Stimulated activated naive CD4-positive, alpha-beta T cell treated with Interleukin-2 at 50 U/mL for 16 hours (primary cell): ENCODE measurements at regions not wholly inside any gene's neighbourhood (a gene's known extent, or its start where the extent isn't known, plus 50 kb on each side); places are given as distances from the start of the nearest gene placed in this dataset.
"Not testable (repeated sequence)": the region's sequence is repeated elsewhere in the genome, so short reads cannot be mapped to it uniquely, and the experiment has no call there.

ENCODE experiments used
- DNase-seq: peaks from one replicate; lab custom pipeline; 2025; lab: John Stamatoyannopoulos, UW

DNA sequence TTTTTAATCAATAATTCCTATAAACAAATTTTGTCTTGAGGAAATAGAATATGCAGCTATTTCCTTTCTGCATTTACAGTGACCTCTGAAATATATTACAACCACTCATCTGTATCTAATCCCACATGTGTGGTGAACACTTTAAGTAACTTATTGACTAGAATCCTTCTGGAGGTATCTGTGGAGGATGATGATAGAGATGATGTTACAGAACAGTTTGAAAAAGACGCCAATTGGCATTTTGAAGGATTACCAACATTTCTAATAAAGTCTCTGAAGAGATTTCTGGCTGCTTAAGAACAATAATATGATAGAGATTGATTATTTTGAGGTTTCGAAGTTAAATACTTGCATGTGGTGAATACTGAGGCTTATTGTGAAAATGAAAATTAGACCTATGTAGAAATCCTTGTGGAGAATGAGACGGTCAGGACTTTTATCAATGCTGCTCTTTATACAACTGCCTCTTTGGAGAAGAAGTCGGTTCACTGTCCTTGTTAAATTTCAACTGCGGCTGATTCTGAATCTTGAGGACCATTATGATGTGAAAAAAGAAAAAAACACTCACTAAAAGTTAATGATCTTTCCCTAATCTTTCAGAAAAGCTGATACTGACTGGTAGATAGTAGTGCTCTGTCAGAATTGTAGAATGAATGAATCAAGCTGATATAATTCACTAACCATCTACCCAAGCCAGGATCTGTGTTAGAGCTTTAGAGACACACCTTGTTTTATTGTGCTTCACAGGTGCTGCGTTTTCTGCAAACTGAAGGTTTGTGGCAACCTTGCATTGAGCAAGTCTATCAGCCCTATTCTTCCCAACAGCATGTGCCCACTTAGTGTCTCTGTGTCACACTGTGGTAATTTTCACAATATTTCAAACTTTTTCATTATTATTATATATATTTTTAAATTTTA, 204.7 kb downstream of the SPRY1 start:
- DNase-seq: no peak

DNA sequence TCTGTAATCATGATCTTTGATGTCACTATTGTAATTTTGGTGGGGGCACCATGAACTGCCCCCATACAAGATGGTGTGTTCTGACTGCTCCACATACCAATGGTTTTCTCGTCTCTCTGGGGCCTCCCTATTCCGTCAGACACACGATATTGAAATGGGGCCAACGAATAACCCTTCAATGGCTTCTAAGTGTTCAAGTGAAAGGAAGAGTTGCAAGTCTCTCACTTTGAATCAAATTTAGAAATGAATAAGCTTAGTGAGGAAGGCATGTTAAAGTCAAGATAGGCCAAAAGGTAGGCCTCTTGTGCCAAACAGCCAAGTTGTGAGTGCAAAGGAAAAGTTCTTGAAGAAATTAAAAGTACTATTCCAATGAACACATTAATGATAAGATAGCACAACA, 205.4 kb downstream of the SPRY1 start:
- no peak for DNase-seq

DNA sequence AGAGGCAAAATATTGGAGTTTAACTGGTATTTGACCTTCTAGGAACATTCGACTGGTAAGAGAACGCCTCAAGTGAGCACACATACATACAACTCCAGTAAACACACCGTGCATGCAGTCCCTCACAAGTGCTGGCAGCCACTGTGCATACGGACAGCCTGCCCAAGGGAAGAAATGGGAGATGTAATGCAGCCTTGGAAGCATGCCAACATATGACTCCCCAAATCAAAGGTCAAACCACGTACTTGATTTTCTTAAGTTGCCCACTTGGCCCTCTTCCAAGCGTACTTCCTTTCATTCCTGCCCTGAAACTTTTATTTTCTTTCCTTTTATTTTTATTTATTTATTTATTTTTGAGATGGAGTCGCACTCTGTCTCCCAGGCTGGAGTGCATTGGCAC, 206.6 kb downstream of the SPRY1 start:
- no peak for DNase-seq

DNA sequence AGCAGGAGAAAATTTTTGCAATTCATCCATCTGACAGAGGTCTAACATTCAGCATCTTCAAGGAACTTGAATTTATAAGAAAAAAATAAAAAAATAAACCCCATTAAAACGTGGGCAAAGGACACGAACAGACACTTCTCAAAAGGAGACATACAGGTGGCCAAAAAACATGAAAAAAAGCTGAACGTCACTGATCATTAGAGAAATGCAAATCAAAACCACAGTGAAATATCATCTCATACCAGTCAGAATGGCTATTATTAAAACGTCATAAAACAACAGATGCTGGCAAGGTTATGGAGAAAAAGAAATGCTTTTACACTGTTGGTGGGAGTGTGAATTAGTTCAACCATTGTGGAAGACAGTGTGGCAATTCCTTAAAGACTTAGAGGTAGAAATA, 209.2 kb downstream of the SPRY1 start:
- not testable (repeated sequence) for DNase-seq

DNA sequence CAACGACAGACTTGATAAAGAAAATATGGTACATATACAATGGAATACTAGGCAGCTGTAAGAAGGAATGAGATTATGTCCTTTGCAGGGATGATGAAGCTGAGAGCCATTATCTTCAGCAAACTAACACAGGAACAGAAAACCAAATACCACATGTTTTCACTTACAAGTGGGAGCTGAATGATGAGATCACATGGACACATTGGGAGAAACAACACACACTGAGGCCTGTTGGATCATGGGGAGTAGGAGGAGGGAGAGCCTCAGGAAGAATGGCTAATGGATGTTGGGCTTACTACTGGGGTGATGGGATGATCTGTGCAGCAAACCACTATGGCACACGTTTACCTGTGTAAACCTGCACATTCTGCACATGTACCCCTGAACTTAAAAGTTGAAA, 209.7 kb downstream of the SPRY1 start:
- no peak for DNase-seq

DNA sequence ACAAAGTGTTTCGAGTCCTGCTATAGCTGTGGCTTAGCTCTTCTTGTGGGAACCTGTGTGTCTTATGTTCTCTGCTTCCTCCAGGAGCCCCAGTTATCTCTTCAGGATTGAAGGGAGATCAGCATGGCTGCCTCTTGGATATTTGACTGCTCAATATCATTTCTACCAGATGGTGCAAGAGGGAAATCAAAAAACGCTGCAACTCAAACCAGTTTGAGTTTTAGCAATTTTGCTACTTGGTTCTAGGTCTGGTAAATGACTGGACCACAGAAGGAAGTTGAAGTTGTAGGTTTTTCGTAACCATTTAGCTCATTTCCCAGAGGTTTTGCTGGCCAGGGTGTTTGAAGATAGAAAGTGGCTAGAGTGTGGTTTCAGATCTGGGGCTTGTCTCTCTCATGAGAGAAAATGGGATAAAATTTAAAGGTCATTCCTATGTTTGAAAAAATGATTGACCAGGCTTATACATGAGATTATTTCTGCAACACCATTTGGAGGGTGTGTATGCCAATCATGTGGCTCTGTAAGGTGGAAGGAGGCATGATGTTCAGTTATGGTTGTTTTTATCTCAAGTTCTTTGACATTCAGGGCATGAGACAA, 210.4 kb downstream of the SPRY1 start:
- DNase-seq: no peak

DNA sequence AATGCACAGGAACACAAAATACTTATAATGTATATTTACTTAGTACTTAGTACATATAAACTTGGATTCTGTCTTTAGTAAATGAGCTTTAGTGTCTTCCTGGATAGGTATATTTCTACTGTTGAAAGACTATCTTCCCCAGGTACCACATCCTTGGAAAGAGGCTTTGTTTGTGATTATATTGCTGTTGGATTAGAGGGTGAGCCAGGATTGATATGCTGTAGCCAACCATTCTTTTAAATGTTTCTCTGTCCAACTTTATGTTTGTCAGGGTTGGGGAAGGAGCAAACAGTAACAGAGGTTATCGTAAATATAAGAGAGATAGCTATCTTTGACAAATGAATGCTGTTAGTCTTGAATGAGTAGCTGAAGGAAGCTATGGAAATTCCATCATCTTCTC, 213.2 kb downstream of the SPRY1 start:
- no peak for DNase-seq

DNA sequence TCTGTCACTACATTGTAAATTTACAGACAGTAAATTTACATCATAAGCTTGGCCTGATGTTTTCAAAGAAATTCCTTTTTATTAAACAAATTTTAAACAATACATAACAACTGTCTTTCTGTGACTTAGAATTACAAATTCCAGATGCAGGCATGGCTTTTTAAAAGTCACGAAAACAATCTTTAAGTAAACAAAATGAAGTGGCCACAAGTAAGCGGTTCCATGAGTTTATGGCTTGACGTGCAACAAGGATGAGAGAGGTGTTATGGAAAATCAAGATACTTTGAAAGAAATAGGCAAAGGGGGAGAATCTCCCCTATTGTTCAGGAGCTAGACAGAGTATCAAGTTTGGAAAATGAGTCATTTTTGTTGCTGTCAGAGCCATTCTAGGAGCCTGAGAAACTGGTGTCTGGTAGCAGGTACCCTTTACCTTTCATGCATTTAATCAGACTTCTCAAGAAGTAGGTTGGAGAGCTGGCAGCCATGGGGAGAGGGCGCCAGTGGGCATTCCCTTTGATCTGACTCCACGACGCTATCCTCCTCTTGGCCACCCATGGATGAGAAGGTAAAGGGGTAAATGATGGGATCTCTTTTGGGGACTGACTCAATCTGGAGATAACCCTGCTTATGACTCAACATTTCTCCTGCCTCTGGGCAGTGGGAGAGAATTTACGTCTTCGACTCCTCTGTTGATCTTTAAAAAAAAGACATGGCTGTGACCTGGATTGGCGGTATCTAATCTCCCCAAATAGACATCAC, 217.2 kb downstream of the SPRY1 start:
- no peak for DNase-seq

DNA sequence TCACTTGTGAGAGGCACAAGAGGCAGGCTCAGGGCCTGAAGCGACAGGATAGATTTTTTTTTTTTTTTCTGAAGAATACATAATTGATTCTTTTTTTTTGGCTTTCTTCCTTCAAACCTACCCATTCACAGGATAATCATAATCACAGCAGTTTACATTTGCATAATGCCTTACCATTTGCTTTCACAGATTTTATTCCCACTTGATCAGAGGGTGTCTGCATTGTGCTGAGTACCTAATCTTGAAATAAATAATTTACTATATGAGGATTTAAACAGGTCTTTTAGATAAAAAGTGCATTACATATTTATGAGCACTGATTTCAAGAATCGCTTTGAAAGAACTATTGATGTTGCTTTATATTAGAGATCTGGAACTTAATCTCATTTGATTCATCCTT, 219.3 kb downstream of the SPRY1 start:
- no peak for DNase-seq

DNA sequence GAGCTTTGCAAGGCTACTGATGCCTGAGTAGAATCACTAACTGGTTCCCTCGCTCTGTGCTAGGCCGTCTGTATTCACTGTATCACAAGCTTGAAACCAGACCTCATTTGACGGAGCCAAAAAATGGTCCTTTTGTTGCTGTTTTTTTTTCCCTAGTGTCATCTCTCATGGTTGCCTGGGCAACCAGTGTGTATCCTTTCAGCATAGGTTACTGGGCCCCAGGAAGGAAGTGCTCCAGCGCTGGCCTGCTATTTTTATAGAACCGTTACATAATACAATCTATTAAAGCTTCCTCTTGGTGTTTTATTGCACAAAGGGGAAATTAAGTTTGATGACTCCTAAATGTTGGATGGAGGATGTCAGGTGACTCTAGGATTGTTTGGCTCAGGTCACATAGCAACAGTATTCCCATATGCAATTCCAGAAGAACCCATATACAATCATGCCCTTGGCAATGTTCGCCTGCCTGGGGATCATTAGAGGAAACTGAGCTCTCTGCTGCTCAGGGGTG, 220.4 kb downstream of the SPRY1 start:
- peak; percentile 7 for DNase-seq

DNA sequence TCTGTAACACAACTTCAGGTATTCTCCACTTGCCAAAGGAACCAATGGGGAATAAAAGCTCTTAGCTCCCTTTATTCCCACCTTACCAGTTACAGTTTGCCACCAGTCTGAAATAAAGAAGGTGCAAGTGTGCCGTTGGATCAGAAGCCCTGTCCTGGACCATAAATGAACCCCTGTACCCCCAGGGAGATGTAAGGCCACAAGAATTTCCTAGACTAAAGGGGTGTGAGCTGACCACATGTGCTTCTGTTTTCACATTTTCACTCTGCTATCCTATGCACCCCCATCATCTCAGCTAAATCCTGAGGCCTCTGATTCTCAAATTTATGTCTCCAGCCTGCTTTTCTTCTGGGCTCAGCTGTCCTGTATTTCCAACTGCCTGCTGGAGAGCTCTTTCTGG, 221.2 kb downstream of the SPRY1 start:
- no peak for DNase-seq

DNA sequence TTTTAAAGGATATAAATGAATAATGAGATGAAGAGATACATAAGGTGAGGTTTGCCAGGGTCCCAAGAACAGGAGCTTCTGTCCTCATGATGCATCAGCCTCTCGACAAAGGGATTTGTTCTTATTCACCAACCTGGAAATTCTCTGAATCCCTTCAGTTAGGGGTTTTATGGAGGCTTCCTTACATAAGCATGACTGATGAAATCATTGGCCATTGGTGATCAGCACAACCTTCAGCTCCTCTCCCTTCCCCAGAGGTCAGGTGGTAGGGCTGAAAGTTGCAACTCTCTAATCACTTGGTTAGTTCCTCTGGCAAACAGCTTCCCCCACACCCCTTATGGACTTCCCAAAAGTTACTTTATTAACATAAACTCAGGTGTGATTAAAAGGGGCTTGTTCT, 222.0 kb downstream of the SPRY1 start:
- DNase-seq: no peak

DNA sequence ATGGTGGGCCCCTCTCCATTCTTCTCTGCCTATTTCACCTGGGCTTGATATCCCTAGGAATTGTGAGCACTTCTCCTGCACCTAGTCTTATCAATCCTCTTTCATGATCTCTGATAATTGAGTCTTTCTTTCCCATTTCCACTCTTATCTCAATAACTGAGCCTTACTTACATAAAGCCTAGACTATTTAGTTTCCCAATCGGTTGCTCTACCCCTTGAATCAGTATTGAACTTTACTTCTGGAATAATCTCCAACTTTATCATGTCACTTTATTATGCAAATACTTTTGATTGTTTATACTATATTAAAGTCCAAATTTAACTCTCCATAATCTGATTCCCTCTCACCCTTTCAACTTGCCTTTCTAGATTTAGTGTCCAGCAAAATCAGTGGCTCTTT, 222.7 kb downstream of the SPRY1 start:
- DNase-seq: no peak

DNA sequence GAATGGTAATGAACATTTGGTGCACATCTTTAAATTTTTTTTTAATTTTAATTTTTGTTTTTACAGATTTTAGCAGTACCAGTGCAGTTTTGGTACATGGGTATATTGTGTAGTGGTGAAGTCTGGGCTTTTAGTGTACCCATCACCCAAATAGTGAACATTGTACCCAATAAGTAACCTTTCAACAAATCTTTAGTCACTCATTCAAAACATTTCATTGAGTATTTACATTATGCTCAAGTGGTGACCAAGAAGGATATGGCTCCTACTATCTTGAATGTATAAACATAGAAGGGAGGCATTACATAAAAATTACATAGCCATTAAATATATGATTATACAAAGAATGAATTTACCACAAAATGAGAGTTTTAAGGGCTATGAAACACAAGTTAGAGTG, 223.3 kb downstream of the SPRY1 start:
- no peak for DNase-seq

DNA sequence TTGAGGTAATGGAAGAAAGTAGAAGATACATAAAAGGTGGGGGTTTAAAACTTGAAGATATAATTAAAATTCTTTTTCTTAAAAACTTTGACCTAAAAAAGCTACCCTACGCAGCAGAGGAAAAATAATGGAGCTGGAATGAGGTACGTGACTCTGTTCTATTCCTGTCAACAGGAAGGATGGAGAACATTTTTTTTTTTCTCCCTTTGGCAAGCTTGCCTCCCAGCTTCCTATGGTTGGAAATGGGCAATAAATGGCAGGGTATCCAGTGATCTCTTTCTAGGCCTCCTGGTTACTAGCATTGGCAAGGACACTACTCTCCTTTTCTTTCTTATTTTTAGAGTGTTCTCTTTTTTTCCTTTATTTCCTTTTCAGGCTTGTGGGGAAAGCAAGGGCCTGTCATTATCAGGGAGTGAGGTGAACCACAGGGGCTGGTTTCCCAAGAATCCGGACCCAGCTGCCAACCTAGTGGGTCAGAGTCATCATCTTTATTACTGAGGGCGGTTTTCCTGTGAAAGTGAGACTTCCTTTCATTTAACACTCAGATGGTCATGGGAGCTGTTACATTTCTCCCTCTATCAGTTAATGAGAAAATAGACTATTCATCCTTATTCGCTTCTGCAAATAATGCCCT, 224.6 kb downstream of the SPRY1 start:
- no peak for DNase-seq

DNA sequence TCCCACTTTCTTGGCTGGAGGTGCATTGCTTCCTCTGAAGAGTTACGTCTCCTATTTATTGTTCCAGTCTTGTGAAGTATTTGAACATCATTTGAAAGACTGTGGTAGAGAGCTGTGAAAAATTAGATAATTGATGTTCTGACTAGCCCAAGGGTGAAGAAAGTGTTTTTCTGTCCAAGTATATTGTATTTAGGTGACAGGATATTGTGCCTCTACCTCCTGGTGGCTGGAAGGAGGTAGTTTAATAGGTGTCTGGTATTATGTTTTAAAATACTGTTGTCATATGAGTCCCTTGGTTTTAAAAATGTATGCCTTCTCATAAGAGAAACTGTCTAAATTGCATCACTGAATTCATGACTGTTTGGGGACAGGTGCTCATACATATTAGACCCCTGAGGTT, 226.0 kb downstream of the SPRY1 start:
- DNase-seq: no peak

DNA sequence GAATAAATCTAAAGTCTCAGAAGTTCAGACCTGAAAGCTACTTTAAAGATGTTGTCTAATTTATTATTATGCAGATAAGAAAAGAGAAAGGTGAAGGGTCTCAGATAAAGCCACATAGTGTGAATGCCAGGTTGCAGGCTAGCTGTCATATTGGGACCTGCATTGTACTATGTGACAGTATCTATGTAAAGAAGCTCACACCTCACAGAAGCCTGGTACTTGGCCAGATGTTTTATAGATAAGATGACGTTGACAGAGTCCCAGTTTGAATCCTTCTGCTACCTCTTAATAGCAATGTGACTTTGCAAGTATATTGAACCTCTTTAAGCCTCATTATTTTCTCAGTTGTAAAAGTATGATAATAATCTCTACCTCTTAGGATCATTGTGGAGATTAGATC, 227.0 kb downstream of the SPRY1 start:
- DNase-seq: no peak

DNA sequence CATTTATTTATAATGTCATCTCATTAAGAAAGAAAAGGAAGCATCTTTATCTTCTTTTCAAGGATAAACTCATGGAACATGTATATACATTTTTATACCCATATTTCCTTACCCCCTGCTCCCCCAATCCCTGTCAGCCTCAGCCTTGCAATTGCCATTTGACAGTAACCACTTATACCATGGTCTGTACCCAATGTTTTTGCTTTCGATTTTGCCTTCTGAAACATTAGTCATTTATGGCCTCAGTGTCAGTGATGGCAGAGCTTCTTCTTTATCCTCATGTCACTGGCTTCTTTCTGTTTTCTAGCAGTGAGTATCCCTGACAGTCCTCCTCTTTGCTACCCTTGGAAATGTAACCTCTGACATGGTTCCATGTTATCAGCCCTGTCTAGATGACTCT, 228.4 kb downstream of the SPRY1 start:
- DNase-seq: no peak

DNA sequence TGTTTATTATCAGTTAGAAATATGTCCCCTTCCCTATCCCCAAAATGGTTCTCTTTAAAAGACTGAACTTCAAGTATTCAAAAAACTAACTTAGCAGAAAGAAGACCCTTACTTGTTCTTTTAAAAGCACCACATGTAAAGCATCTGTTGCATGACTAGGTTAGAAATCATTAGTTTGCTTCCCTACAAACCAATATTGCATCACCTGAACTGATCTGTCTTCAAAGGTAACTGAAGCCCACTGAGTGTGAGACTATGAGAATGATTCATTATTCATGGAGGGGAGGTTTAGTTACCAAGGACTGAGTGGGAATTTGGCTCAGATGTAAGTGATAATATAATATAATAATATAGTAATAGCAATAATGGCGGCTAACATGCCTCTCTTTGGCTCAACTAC, 231.7 kb downstream of the SPRY1 start:
- DNase-seq: no peak

DNA sequence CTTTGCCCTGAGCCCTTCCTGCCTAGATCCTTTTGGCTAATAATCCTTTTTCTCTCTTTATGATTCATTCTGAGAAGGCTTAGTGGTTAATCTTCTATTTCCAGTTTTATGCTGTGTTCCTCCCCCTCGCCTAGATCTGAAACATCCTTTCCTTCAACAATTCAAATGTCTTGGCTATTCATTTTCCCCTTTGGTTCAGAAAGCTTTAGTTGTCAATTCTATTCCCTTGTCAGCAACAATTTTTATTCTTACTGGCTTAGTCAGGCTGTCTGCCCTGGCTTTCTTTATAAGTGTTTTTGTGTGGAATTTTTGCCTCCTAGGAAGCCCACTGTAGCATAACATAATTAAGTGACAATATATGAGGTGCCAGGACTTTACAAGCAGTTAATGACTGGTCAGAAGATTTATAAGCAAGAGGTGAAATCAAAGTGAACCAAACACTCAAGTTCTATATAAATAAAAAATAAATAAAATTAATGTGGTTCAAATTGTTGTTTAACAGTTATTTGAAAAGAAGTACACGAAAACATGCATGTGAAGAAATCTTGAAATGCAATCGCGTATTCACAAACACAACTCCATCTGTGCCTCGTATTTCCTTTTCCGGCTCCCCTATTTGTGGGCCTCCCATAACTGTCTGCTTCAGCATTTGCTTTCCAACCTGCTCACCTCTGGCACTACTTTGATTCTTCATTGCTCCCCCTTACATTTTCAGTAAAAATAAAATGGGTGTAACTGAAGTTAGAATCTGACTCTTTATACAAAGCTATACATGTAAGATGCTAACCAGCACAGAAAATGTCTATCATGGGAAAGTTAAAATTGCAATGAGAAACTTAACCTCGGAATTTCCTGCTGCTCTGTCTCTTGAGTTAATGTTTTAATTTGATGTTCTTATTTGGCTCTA, 235.4 kb downstream of the SPRY1 start:
- DNase-seq: no peak

DNA sequence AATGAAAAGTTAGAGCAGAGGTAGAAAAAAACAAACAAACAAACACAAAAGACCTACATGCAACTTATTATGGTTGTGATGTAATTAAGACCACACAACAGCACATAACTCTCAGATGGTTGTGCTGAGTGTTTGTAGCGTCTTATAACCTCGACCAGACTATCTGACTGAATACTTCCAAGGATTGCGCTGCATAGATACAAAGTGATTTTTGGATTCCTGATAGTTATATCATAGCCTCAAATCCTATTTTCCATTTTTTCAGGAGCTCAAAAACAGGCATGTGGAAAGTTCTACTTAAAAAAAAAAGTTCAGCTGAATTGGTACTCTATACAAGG, 236.1 kb downstream of the SPRY1 start:
- DNase-seq: no peak
